ENCODE measurements at regions not wholly inside any gene's neighbourhood (a gene's known extent, or its start where the extent isn't known, plus 50 kb on each side); places are given as distances from the start of the nearest gene placed in this dataset.

DNA sequence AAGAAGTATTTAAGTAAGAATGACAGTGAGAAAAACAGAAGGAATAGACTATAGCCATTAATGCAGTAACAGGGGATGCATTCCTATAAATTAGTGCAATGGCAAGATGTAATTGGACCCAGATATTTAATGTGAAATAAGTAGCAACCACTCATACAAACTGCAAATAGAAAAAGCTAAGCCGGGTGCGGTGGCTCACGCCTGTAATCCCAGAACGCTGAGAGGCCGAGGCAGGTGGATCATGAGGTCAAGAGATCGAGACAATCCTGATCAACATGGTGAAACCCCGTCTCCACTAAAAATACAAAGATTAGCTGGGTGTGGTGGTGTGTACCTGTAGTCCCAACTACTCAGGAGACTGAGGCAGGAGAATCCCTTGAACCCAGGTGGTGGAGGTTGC is 845.8 kb downstream of the PDHA2 start:
- CTCF ChIA-PET: no interaction called here
- H4K20me1 ChIP-seq (ENCODE audit: control insufficient read depth, insufficient read depth, low read length, poor library complexity, severe bottlenecking): no peaks in the 10 kb centered on the region
- no peaks in the 10 kb centered on the region for H3K9me3 ChIP-seq (ENCODE audit: control extremely low read depth in 1 of 3, control insufficient read depth in 2 of 3, insufficient read depth in 1 of 3, low read length in 2 of 3)
- no peak for ATAC-seq (ENCODE audit: low read depth)
- Mint-ChIP-seq H3K9me3 (ENCODE audit: insufficient read depth) (peaks cover 9% of the 10 kb centered on the region), H3K27me3 (no peaks in the 10 kb centered on the region), H3K4me3 (no peak overlapping the region), H3K4me1 (no peaks in the 10 kb centered on the region), H3K27ac (no peak overlapping the region)
- H3K4me3 ChIP-seq (ENCODE audit: control extremely low read depth in 1 of 5, extremely low read depth in 1 of 5, insufficient read depth in 1 of 5, low read depth in 2 of 5, low read length in 4 of 5): no peak overlapping the region
- H3K9ac ChIP-seq (ENCODE audit: low read length): no peak overlapping the region
- POLR2A ChIA-PET: no interaction called here
- H3K27ac ChIP-seq (ENCODE audit: low read length in 2 of 2): no peak overlapping the region
- H3K27me3 ChIP-seq (replicated peaks in 1 of 4; ENCODE audit: control extremely low read depth in 1 of 4, control insufficient read depth in 3 of 4, insufficient read depth in 4 of 4, low read length in 3 of 4): no peaks in the 10 kb centered on the region
- H3K4me1 ChIP-seq (ENCODE audit: control insufficient read depth in 2 of 2, insufficient read depth in 2 of 2, low read length in 2 of 2): no peaks in the 10 kb centered on the region
- DNase-seq: no peak
- WGBS (ENCODE audit: insufficient coverage): 89% methylated on average over 6 of the region's 7 CpGs
- TF ChIP-seq EZH2 (IDR thresholded peaks at IDR 0.05; ENCODE audit: borderline replicate concordance, insufficient read depth, low read depth, low read length, poor library complexity, severe bottlenecking): no peak
- TF ChIP-seq, protein P1, sequence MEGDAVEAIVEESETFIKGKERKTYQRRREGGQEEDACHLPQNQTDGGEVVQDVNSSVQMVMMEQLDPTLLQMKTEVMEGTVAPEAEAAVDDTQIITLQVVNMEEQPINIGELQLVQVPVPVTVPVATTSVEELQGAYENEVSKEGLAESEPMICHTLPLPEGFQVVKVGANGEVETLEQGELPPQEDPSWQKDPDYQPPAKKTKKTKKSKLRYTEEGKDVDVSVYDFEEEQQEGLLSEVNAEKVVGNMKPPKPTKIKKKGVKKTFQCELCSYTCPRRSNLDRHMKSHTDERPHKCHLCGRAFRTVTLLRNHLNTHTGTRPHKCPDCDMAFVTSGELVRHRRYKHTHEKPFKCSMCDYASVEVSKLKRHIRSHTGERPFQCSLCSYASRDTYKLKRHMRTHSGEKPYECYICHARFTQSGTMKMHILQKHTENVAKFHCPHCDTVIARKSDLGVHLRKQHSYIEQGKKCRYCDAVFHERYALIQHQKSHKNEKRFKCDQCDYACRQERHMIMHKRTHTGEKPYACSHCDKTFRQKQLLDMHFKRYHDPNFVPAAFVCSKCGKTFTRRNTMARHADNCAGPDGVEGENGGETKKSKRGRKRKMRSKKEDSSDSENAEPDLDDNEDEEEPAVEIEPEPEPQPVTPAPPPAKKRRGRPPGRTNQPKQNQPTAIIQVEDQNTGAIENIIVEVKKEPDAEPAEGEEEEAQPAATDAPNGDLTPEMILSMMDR (IDR thresholded peaks at IDR 0.05): no peak
- no peak overlapping the region for H3K4me2 ChIP-seq (replicated peaks; ENCODE audit: low read depth, low read length, poor library complexity, severe bottlenecking)
- intact Hi-C loops (cut with micrococcal nuclease): no loop called here
- H3K79me2 ChIP-seq (ENCODE audit: control insufficient read depth, insufficient read depth, low read length): no peaks in the 10 kb centered on the region
- no peak overlapping the region for H2AFZ ChIP-seq (ENCODE audit: insufficient read depth, low read depth, low read length, poor library complexity, severe bottlenecking)
- H3K36me3 ChIP-seq (replicated peaks in 1 of 2; ENCODE audit: control extremely low read depth in 1 of 2, control insufficient read depth in 1 of 2, extremely low read depth in 1 of 2, insufficient read depth in 2 of 2, low read length in 1 of 2): no peaks in the 10 kb centered on the region

DNA sequence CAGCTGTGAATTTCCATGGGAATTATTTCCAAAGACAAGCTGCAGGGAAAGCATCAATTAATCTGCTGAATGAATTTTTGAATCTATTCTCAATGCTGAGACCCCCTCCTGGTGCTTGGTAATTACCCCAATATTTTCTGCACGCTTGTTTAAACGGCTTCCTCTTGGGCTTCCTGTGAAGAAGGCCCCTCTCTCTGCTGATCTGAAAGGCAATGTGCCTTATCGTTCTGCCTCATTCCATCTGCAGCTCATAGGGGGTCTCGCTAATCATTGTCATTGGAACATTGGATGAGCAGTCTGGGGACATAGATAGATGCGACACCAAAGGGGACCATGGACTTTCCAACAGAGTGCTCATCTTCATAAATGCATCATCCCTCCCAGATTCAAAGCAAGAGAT is 851.6 kb downstream of the PDHA2 start:
- H3K9me3 Mint-ChIP-seq (ENCODE audit: insufficient read depth): peaks cover 2% of the 10 kb centered on the region
- Histone ChIP-seq H2AFZ (ENCODE audit: insufficient read depth, low read depth, low read length, poor library complexity, severe bottlenecking) (no peak overlapping the region), H3K79me2 (ENCODE audit: control insufficient read depth, insufficient read depth, low read length) (no peaks in the 10 kb centered on the region), H3K9me3 (ENCODE audit: control extremely low read depth in 1 of 3, control insufficient read depth in 2 of 3, insufficient read depth in 1 of 3, low read length in 2 of 3) (peaks cover 0 to 1% (median 0%) of the 10 kb centered on the region in 3 donors), H4K20me1 (ENCODE audit: control insufficient read depth, insufficient read depth, low read length, poor library complexity, severe bottlenecking) (no peaks in the 10 kb centered on the region), H3K4me2 (replicated peaks; ENCODE audit: low read depth, low read length, poor library complexity, severe bottlenecking) (no peak overlapping the region), H3K9ac (ENCODE audit: low read length) (no peak overlapping the region), H3K27me3 (replicated peaks in 1 of 4; ENCODE audit: control extremely low read depth in 1 of 4, control insufficient read depth in 3 of 4, insufficient read depth in 4 of 4, low read length in 3 of 4) (no peaks in the 10 kb centered on the region), H3K36me3 (replicated peaks in 1 of 2; ENCODE audit: control extremely low read depth in 1 of 2, control insufficient read depth in 1 of 2, extremely low read depth in 1 of 2, insufficient read depth in 2 of 2, low read length in 1 of 2) (no peaks in the 10 kb centered on the region), H3K27ac (ENCODE audit: low read length in 2 of 2) (no peak overlapping the region), H3K4me1 (ENCODE audit: control insufficient read depth in 2 of 2, insufficient read depth in 2 of 2, low read length in 2 of 2) (no peaks in the 10 kb centered on the region), H3K4me3 (ENCODE audit: control extremely low read depth in 1 of 5, extremely low read depth in 1 of 5, insufficient read depth in 1 of 5, low read depth in 2 of 5, low read length in 4 of 5) (no peak overlapping the region)
- no peak overlapping the region for H3K27ac Mint-ChIP-seq
- no peaks in the 10 kb centered on the region for H3K4me1 Mint-ChIP-seq
- intact Hi-C loops (cut with micrococcal nuclease): no loop called here
- no peak for ATAC-seq (ENCODE audit: low read depth)
- POLR2A ChIA-PET: no interaction called here
- no peak for DNase-seq
- TF ChIP-seq, protein P1 (IDR thresholded peaks at IDR 0.05): no peak
- TF ChIP-seq EZH2 (IDR thresholded peaks at IDR 0.05; ENCODE audit: borderline replicate concordance, insufficient read depth, low read depth, low read length, poor library complexity, severe bottlenecking): no peak
- no peak overlapping the region for H3K4me3 Mint-ChIP-seq
- no peaks in the 10 kb centered on the region for H3K27me3 Mint-ChIP-seq
- WGBS (ENCODE audit: insufficient coverage): 76% methylated on average over 2 of the region's 5 CpGs
- CTCF ChIA-PET: no interaction called here
